Skeletal muscle tissue (tissue), 3 donors: ENCODE measurements at regions not wholly inside any gene's neighbourhood (a gene's known extent, or its start where the extent isn't known, plus 50 kb on each side); places are given as distances from the start of the nearest gene placed in this dataset.

Experiments
- H3K27ac ChIP-seq: one replicate; pipeline ENCODE4 v1.7.0; 2013; ENCODE audit warnings: mild to moderate bottlenecking, low read depth, low read length, inconsistent platforms
- H3K27me3 ChIP-seq, 3 donors: one replicate each; pipeline ENCODE4 v1.7.0; 2013; ENCODE audit warnings: low read length in 3 of 3; ENCODE audit not compliant: control insufficient read depth in 3 of 3, insufficient read depth in 3 of 3
- H3K36me3 ChIP-seq, 3 donors: one replicate each; pipeline ENCODE4 v1.7.0; 2013; ENCODE audit warnings: low read length in 3 of 3; ENCODE audit not compliant: control insufficient read depth in 3 of 3, insufficient read depth in 3 of 3
- H3K4me1 ChIP-seq, 3 donors: one replicate each; pipeline ENCODE4 v1.7.0; 2013; ENCODE audit warnings: low read length in 3 of 3, mild to moderate bottlenecking in 3 of 3; ENCODE audit not compliant: control insufficient read depth in 3 of 3, insufficient read depth in 3 of 3
- H3K4me3 ChIP-seq, 3 donors: one replicate each; pipeline ENCODE4 v1.7.0; 2013; ENCODE audit warnings: low read length in 3 of 3
- H3K9ac ChIP-seq, 3 donors: one replicate each; pipeline ENCODE4 v1.7.0; 2013; ENCODE audit warnings: low read length in 3 of 3, mild to moderate bottlenecking in 3 of 3, moderate library complexity in 2 of 3, low read depth in 1 of 3
- H3K9me3 ChIP-seq, 3 donors: one replicate each; pipeline ENCODE4 v1.7.0; 2013; ENCODE audit warnings: low read length in 3 of 3; ENCODE audit not compliant: control insufficient read depth in 3 of 3
- donor health status: Osteomylitis.

- no peaks in the 10 kb centered on the region for H3K9me3 ChIP-seq
- H3K9ac ChIP-seq, result no peak overlapping the region
- no peak overlapping the region for H3K27ac ChIP-seq
- H3K36me3 ChIP-seq, result no peaks in the 10 kb centered on the region
- no peaks in the 10 kb centered on the region for H3K4me1 ChIP-seq
- no peaks in the 10 kb centered on the region for H3K27me3 ChIP-seq
- no peak overlapping the region for H3K4me3 ChIP-seq
These were observed 192.8 kb downstream of the MAD2L1 start for GRCh38 chr4:119873794-119874325.

GRCh38 chr4:119873132-119873531, 193.5 kb downstream of the MAD2L1 start:
- H3K9me3 ChIP-seq, result no peaks in the 10 kb centered on the region
- no peaks in the 10 kb centered on the region for H3K36me3 ChIP-seq
- no peak overlapping the region for H3K9ac ChIP-seq
- no peaks in the 10 kb centered on the region for H3K4me1 ChIP-seq
- H3K4me3 ChIP-seq, result no peak overlapping the region
- no peaks in the 10 kb centered on the region for H3K27me3 ChIP-seq
- no peak overlapping the region for H3K27ac ChIP-seq

GRCh38 chr4:119872371-119873016, 194.2 kb downstream of the MAD2L1 start:
- Histone ChIP-seq H3K4me1 (no peaks in the 10 kb centered on the region), H3K9ac (no peak overlapping the region), H3K27me3 (no peaks in the 10 kb centered on the region), H3K27ac (no peak overlapping the region), H3K9me3 (no peaks in the 10 kb centered on the region), H3K36me3 (no peaks in the 10 kb centered on the region), H3K4me3 (no peak overlapping the region)

GRCh38 chr4:119870856-119871255, 195.8 kb downstream of the MAD2L1 start:
- no peaks in the 10 kb centered on the region for H3K36me3 ChIP-seq

GRCh38 chr4:119865789-119866188, 200.9 kb downstream of the MAD2L1 start:
- no peak overlapping the region for H3K27ac ChIP-seq
- H3K4me3 ChIP-seq, result no peak overlapping the region
- H3K27me3 ChIP-seq, result no peaks in the 10 kb centered on the region
- no peaks in the 10 kb centered on the region for H3K36me3 ChIP-seq
- no peak overlapping the region for H3K9ac ChIP-seq
- peaks cover 0 to 3% (median 0%) of the 10 kb centered on the region in 3 donors for H3K4me1 ChIP-seq
- peaks cover 0 to 2% (median 0%) of the 10 kb centered on the region in 3 donors for H3K9me3 ChIP-seq

More at GRCh38 chr4:119870856-119871255, 195.8 kb downstream of the MAD2L1 start:
- no peaks in the 10 kb centered on the region for H3K27me3 ChIP-seq
- no peak overlapping the region for H3K4me3 ChIP-seq
- no peak overlapping the region for H3K9ac ChIP-seq
- peaks cover 0 to 2% (median 0%) of the 10 kb centered on the region in 3 donors for H3K9me3 ChIP-seq
- no peaks in the 10 kb centered on the region for H3K4me1 ChIP-seq
- no peak overlapping the region for H3K27ac ChIP-seq

GRCh38 chr4:119865389-119865788, 201.3 kb downstream of the MAD2L1 start:
- Histone ChIP-seq H3K36me3 (no peaks in the 10 kb centered on the region), H3K9ac (no peak overlapping the region), H3K9me3 (peaks cover 0 to 2% (median 0%) of the 10 kb centered on the region in 3 donors), H3K4me3 (peak overlapping the region in 1 of 3 donors; percentile 24), H3K4me1 (peaks cover 0 to 3% (median 0%) of the 10 kb centered on the region in 3 donors), H3K27me3 (no peaks in the 10 kb centered on the region), H3K27ac (no peak overlapping the region)

- Histone ChIP-seq H3K4me1 (peaks cover 0 to 3% (median 0%) of the 10 kb centered on the region in 3 donors), H3K9me3 (no peaks in the 10 kb centered on the region), H3K9ac (no peak overlapping the region), H3K36me3 (no peaks in the 10 kb centered on the region), H3K27ac (no peak overlapping the region), H3K4me3 (no peak overlapping the region), H3K27me3 (no peaks in the 10 kb centered on the region)
These were observed 204.9 kb downstream of the MAD2L1 start for GRCh38 chr4:119861731-119862130.

- H3K36me3 ChIP-seq, result no peaks in the 10 kb centered on the region
- H3K9ac ChIP-seq, result no peak overlapping the region
- H3K27ac ChIP-seq, result no peak overlapping the region
- H3K4me3 ChIP-seq, result no peak overlapping the region
- H3K27me3 ChIP-seq, result no peaks in the 10 kb centered on the region
- H3K9me3 ChIP-seq, result no peaks in the 10 kb centered on the region
- H3K4me1 ChIP-seq, result no peaks in the 10 kb centered on the region
These were observed 208.5 kb downstream of the MAD2L1 start for GRCh38 chr4:119858176-119858575.

GRCh38 chr4:119854364-119854763, 212.3 kb downstream of the MAD2L1 start:
- Histone ChIP-seq H3K36me3 (no peaks in the 10 kb centered on the region), H3K4me3 (no peak overlapping the region), H3K27me3 (no peaks in the 10 kb centered on the region), H3K9me3 (no peaks in the 10 kb centered on the region), H3K27ac (no peak overlapping the region), H3K9ac (no peak overlapping the region), H3K4me1 (no peaks in the 10 kb centered on the region)

- Histone ChIP-seq H3K9me3 (no peaks in the 10 kb centered on the region), H3K27ac (no peak overlapping the region), H3K9ac (no peak overlapping the region), H3K4me3 (no peak overlapping the region), H3K27me3 (no peaks in the 10 kb centered on the region), H3K4me1 (no peaks in the 10 kb centered on the region), H3K36me3 (no peaks in the 10 kb centered on the region)
These were observed 215.0 kb downstream of the MAD2L1 start for GRCh38 chr4:119851649-119852048.
